ENCODE measurements at regions not wholly inside any gene's neighbourhood (a gene's known extent, or its start where the extent isn't known, plus 50 kb on each side); places are given as distances from the start of the nearest gene placed in this dataset.

GRCh38 chr13:47623862-47624261 is 377.2 kb downstream of the SUCLA2 start:
- TF ChIP-seq POLR2A (IDR thresholded peaks at IDR 0.05), result no peak
- TF ChIP-seq, protein P1, sequence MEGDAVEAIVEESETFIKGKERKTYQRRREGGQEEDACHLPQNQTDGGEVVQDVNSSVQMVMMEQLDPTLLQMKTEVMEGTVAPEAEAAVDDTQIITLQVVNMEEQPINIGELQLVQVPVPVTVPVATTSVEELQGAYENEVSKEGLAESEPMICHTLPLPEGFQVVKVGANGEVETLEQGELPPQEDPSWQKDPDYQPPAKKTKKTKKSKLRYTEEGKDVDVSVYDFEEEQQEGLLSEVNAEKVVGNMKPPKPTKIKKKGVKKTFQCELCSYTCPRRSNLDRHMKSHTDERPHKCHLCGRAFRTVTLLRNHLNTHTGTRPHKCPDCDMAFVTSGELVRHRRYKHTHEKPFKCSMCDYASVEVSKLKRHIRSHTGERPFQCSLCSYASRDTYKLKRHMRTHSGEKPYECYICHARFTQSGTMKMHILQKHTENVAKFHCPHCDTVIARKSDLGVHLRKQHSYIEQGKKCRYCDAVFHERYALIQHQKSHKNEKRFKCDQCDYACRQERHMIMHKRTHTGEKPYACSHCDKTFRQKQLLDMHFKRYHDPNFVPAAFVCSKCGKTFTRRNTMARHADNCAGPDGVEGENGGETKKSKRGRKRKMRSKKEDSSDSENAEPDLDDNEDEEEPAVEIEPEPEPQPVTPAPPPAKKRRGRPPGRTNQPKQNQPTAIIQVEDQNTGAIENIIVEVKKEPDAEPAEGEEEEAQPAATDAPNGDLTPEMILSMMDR (IDR thresholded peaks at IDR 0.05), result no peak

Measured in adrenal gland (tissue), 5 donors.